Keratinocyte (primary cell): ENCODE measurements at regions not wholly inside any gene's neighbourhood (a gene's known extent, or its start where the extent isn't known, plus 50 kb on each side); places are given as distances from the start of the nearest gene placed in this dataset.

Source experiments
- DNase-seq: peaks from one replicate; pipeline ENCODE4 v3.0.0-alpha.2; 2011; ENCODE audit warnings: low read depth, missing footprints, low spot score
- FAIRE-seq: peaks from 2 replicates; lab custom pipeline; 2011; peaks lifted over from hg19 to GRCh38; lab: Jason Lieb, UNC
- H2AFZ ChIP-seq: 2 replicates; pipeline ENCODE4 v1.6.0; 2012; ENCODE audit warnings: low read length, control low read depth, inconsistent platforms; ENCODE audit not compliant: control insufficient read depth
- H3K27ac ChIP-seq: 2 replicates; pipeline ENCODE4 v1.5.1; 2011; ENCODE audit warnings: low read length; ENCODE audit not compliant: control insufficient read depth, insufficient read depth
- H3K27me3 ChIP-seq: 3 replicates; pipeline ENCODE4 v1.6.0; 2011; ENCODE audit warnings: low read length; ENCODE audit not compliant: control insufficient read depth, insufficient read depth; ENCODE audit errors: extremely low read depth
- H3K36me3 ChIP-seq, 2 experiments: 2 replicates in 1 of 2; 3 replicates in 1 of 2; pipeline ENCODE4 v1.5.1; 2011; ENCODE audit warnings: low read length in 2 of 2, mild to moderate bottlenecking in 1 of 2; ENCODE audit not compliant: control insufficient read depth in 2 of 2, insufficient read depth in 2 of 2; ENCODE audit errors: extremely low read depth in 1 of 2
- H3K4me1 ChIP-seq: 3 replicates; pipeline ENCODE4 v1.5.1; 2011; ENCODE audit warnings: low read length; ENCODE audit not compliant: control insufficient read depth, insufficient read depth; ENCODE audit errors: extremely low read depth
- H3K4me2 ChIP-seq: 3 replicates; pipeline ENCODE4 v1.6.0; 2011; ENCODE audit warnings: low read depth, low read length; ENCODE audit not compliant: control insufficient read depth, insufficient read depth; ENCODE audit errors: extremely low read depth
- H3K4me3 ChIP-seq, 3 experiments: fragments of 200-600 bp in 1 of 3; sonication (generic) in 1 of 3; 2 replicates in 2 of 3; 3 replicates in 1 of 3; pipeline ENCODE4 v1.5.1; 2011 to 2016; ENCODE audit warnings: low read length in 3 of 3, mild to moderate bottlenecking in 3 of 3, control low read depth in 2 of 3, inconsistent platforms in 1 of 3, low read depth in 1 of 3, mixed read lengths in 1 of 3, mixed run types in 1 of 3, moderate library complexity in 1 of 3; ENCODE audit not compliant: control insufficient read depth in 2 of 3, insufficient read depth in 2 of 3; ENCODE audit errors: extremely low read depth in 1 of 3
- H3K79me2 ChIP-seq: 2 replicates; pipeline ENCODE4 v1.6.0; 2012; ENCODE audit warnings: low read length; ENCODE audit not compliant: control insufficient read depth, insufficient read depth
- H3K9ac ChIP-seq: 3 replicates; pipeline ENCODE4 v1.6.0; 2011; ENCODE audit warnings: low read length; ENCODE audit not compliant: control insufficient read depth, insufficient read depth; ENCODE audit errors: extremely low read depth
- H3K9me1 ChIP-seq: 3 replicates; pipeline ENCODE4 v1.6.0; 2011; ENCODE audit warnings: low read length; ENCODE audit not compliant: control insufficient read depth, insufficient read depth; ENCODE audit errors: extremely low read depth
- H3K9me3 ChIP-seq: 2 replicates; pipeline ENCODE4 v1.5.1; 2012; ENCODE audit warnings: low read depth, low read length; ENCODE audit not compliant: control insufficient read depth
- H4K20me1 ChIP-seq: 3 replicates; pipeline ENCODE4 v1.6.0; 2011; ENCODE audit warnings: low read length; ENCODE audit not compliant: control insufficient read depth, insufficient read depth; ENCODE audit errors: extremely low read depth
- CTCF ChIP-seq, 3 experiments: IDR thresholded peaks in 1 of 3; conservative IDR thresholded peaks in 1 of 3; optimal IDR thresholded peaks in 1 of 3; 2 replicates in 2 of 3; 3 replicates in 1 of 3; pipeline versions ENCODE3 to v1.5.1; 2011; ENCODE audit warnings: low read length in 3 of 3, mild to moderate bottlenecking in 3 of 3, moderate library complexity in 2 of 3, control low read depth in 1 of 3, inconsistent platforms in 1 of 3; ENCODE audit not compliant: insufficient read depth in 2 of 3; ENCODE audit errors: extremely low read depth in 1 of 3
- EZH2 ChIP-seq: IDR thresholded peaks from one replicate; pipeline ENCODE4 v1.6.1; 2012; ENCODE audit warnings: inconsistent platforms, mild to moderate bottlenecking, low read length, moderate library complexity
- dilution Hi-C: fragments of 300-500 bp; cut with MboI; formaldehyde crosslinking; loops from one replicate; pipeline ENCODE4 v1.7.0; 2020; ENCODE audit warnings: low sequenced_read_pairs; ENCODE audit not compliant: extremely low pct_ligation_motif_present

- no peaks in the 10 kb centered on the region for H3K9me3 ChIP-seq
- DNase-seq: no peak
- no peaks in the 10 kb centered on the region for H3K79me2 ChIP-seq
- no peak overlapping the region for H3K4me2 ChIP-seq
- dilution Hi-C loops: no loop called here
- no peak overlapping the region for H3K27ac ChIP-seq
- TF ChIP-seq EZH2 (no peak), CTCF (optimal IDR thresholded peaks at IDR 0.05 in 1 of 3, IDR thresholded peaks at IDR 0.05 in 1 of 3, conservative IDR thresholded peaks at IDR 0.05 in 1 of 3; ENCODE audit: extremely low read depth in 1 of 3, insufficient read depth in 2 of 3, low read length in 3 of 3) (no peak)
- H4K20me1 ChIP-seq: no peaks in the 10 kb centered on the region
- H3K27me3 ChIP-seq: no peaks in the 10 kb centered on the region
- no peak overlapping the region for H3K4me3 ChIP-seq
- H3K4me1 ChIP-seq: no peaks in the 10 kb centered on the region
- no peak overlapping the region for H3K9ac ChIP-seq
- no peak overlapping the region for H2AFZ ChIP-seq
- H3K36me3 ChIP-seq: no peaks in the 10 kb centered on the region
- no peaks in the 10 kb centered on the region for H3K9me1 ChIP-seq
- no peak for FAIRE-seq
These were observed 234.6 kb downstream of the PPP1R3A start for GRCh38 chr7:113684165-113684564.

- Histone ChIP-seq H3K27ac (no peak overlapping the region), H3K4me1 (no peaks in the 10 kb centered on the region), H3K4me2 (no peak overlapping the region), H3K36me3 (no peaks in the 10 kb centered on the region), H3K9ac (no peak overlapping the region), H4K20me1 (no peaks in the 10 kb centered on the region), H3K9me1 (no peaks in the 10 kb centered on the region), H2AFZ (peak overlapping the region; percentile 68), H3K27me3 (no peaks in the 10 kb centered on the region), H3K9me3 (no peaks in the 10 kb centered on the region), H3K4me3 (no peak overlapping the region), H3K79me2 (no peaks in the 10 kb centered on the region)
- TF ChIP-seq EZH2 (no peak), CTCF (optimal IDR thresholded peaks at IDR 0.05 in 1 of 3, IDR thresholded peaks at IDR 0.05 in 1 of 3, conservative IDR thresholded peaks at IDR 0.05 in 1 of 3; ENCODE audit: extremely low read depth in 1 of 3, insufficient read depth in 2 of 3, low read length in 3 of 3) (no peak)
- DNase-seq: no peak
- dilution Hi-C loops: no loop called here
- no peak for FAIRE-seq
These were observed 241.0 kb downstream of the PPP1R3A start for GRCh38 chr7:113677811-113678210.
